ENCODE measurements at regions not wholly inside any gene's neighbourhood (a gene's known extent, or its start where the extent isn't known, plus 50 kb on each side); places are given as distances from the start of the nearest gene placed in this dataset.

DNA sequence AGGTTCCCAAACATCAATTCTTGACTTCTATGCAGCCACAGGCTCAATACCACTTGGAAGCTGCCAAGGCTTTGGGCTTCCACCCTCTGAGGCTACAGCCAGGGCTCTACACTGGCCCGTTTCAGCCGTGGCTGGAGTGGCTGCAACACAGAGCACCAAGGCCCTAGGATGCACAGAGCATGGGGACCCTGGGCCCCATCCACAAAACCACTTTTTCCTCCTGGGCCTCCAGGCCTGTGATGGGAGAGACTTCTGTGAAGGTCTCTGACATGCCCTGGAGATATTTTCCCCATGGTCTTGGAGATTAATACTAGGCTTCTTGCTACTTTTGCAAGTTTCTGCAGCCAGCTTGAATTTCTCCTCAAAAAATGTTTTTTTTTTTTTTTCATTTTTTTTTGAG is 655.4 kb upstream of the ZP4 start:
- H3K4me1 ChIP-seq = no peaks in the 10 kb centered on the region
- H3K27me3 ChIP-seq = no peaks in the 10 kb centered on the region
- TF ChIP-seq CTCF (IDR thresholded peaks at IDR 0.05) = no peak
- intact Hi-C loops (cut with DNase I) = no loop called here
- H3K4me3 ChIP-seq = no peak overlapping the region
- no peak overlapping the region for H3K9ac ChIP-seq (ENCODE audit: low read depth in 2 of 2, low read length in 2 of 2)
- peaks cover 3% of the 10 kb centered on the region for H3K9me3 ChIP-seq
- no peak for DNase-seq
- no peak overlapping the region for H3K27ac ChIP-seq
- no peaks in the 10 kb centered on the region for H3K36me3 ChIP-seq

GRCh38 chr1:238537641-238538040 is 646.9 kb upstream of the ZP4 start:
- Histone ChIP-seq H3K27me3 (no peaks in the 10 kb centered on the region), H3K4me1 (no peaks in the 10 kb centered on the region), H3K27ac (no peak overlapping the region), H3K4me3 (no peak overlapping the region), H3K9me3 (no peaks in the 10 kb centered on the region), H3K9ac (ENCODE audit: low read depth in 2 of 2, low read length in 2 of 2) (no peak overlapping the region), H3K36me3 (no peaks in the 10 kb centered on the region)
- no peak for TF ChIP-seq CTCF (IDR thresholded peaks at IDR 0.05)
- intact Hi-C loops (cut with DNase I) = no loop called here
- no peak for DNase-seq

- Histone ChIP-seq H3K4me1 (no peaks in the 10 kb centered on the region), H3K9ac (ENCODE audit: low read depth in 2 of 2, low read length in 2 of 2) (no peak overlapping the region), H3K27ac (no peak overlapping the region), H3K27me3 (no peaks in the 10 kb centered on the region), H3K36me3 (no peaks in the 10 kb centered on the region), H3K9me3 (no peaks in the 10 kb centered on the region), H3K4me3 (no peak overlapping the region)
- intact Hi-C loops (cut with DNase I) = no loop called here
- no peak for TF ChIP-seq CTCF (IDR thresholded peaks at IDR 0.05)
- DNase-seq = no peak
Observed at GRCh38 chr1:238530209-238530851, 639.6 kb upstream of the ZP4 start.

DNA sequence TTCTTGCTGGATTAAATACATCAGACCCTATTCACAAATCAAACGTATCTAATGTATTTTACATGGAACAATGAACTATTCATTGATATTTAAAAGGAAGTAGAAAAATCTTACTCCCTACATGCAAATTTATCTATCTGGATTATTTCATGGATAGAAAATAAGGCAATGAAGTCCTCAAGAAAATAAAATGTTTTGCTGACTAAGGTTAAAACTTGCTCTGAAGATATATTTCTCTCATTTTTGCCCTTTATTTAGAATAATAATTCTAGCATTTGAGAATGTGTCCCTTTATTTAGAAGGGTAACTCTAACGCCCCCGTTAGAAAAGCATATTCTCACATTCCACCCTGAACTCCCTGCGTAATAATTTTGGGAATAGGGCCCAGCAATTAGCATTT is 627.0 kb upstream of the ZP4 start:
- Histone ChIP-seq H3K9me3 (no peaks in the 10 kb centered on the region), H3K4me3 (no peak overlapping the region), H3K9ac (ENCODE audit: low read depth in 2 of 2, low read length in 2 of 2) (no peak overlapping the region), H3K27me3 (no peaks in the 10 kb centered on the region), H3K27ac (no peak overlapping the region), H3K4me1 (no peaks in the 10 kb centered on the region), H3K36me3 (no peaks in the 10 kb centered on the region)
- no peak for TF ChIP-seq CTCF (IDR thresholded peaks at IDR 0.05)
- DNase-seq = no peak
- intact Hi-C loops (cut with DNase I) = no loop called here

DNA sequence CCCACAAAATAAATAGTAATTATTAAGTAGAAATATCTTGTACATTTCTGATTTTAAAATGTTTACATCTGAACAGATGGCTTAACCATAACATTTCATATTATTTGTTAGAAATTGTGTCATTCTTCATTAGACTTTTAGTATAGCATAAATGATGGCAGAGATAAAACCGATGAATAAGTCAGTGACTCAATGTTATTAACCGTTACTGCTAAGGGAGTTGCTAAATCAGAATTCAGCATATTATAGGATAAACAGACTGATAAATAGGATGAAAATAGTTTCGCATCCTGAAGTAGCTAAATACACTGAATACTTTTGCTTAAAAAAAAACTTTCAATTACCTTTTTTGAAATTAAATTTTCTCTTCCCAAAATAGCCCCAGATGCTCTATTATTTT is 610.6 kb upstream of the ZP4 start:
- Histone ChIP-seq H3K4me3 (no peak overlapping the region), H3K4me1 (no peaks in the 10 kb centered on the region), H3K9ac (ENCODE audit: low read depth in 2 of 2, low read length in 2 of 2) (no peak overlapping the region), H3K36me3 (no peaks in the 10 kb centered on the region), H3K27me3 (no peaks in the 10 kb centered on the region), H3K9me3 (no peaks in the 10 kb centered on the region), H3K27ac (no peak overlapping the region)
- intact Hi-C loops (cut with DNase I) = no loop called here
- DNase-seq = no peak
- no peak for TF ChIP-seq CTCF (IDR thresholded peaks at IDR 0.05)

All from colonic mucosa (tissue), 4 donors.